ENCODE measurements at regions not wholly inside any gene's neighbourhood (a gene's known extent, or its start where the extent isn't known, plus 50 kb on each side); places are given as distances from the start of the nearest gene placed in this dataset.

DNA sequence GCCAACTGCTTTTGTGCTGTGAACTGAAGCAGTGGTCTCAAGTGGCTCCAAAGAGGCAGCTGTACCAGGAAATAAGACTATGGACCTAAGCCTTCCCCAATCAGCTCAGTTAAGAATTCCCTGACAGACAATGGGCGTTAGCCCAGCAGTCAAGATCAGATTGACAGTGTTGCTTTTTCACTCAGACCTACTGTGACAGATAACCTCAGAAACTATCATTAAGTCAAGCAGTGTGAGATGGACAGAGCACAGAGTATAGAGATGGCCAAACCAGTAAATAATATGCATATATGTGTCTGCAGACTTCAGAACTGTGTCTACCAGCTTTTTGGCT is 215.3 kb downstream of the ZFP36L2 start:
- no peak for TF ChIP-seq FOXA1 (IDR thresholded peaks at IDR 0.05)
- TF ChIP-seq, protein P1, sequence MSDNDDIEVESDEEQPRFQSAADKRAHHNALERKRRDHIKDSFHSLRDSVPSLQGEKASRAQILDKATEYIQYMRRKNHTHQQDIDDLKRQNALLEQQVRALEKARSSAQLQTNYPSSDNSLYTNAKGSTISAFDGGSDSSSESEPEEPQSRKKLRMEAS (IDR thresholded peaks at IDR 0.05), result no peak
- TF ChIP-seq, protein P2, sequence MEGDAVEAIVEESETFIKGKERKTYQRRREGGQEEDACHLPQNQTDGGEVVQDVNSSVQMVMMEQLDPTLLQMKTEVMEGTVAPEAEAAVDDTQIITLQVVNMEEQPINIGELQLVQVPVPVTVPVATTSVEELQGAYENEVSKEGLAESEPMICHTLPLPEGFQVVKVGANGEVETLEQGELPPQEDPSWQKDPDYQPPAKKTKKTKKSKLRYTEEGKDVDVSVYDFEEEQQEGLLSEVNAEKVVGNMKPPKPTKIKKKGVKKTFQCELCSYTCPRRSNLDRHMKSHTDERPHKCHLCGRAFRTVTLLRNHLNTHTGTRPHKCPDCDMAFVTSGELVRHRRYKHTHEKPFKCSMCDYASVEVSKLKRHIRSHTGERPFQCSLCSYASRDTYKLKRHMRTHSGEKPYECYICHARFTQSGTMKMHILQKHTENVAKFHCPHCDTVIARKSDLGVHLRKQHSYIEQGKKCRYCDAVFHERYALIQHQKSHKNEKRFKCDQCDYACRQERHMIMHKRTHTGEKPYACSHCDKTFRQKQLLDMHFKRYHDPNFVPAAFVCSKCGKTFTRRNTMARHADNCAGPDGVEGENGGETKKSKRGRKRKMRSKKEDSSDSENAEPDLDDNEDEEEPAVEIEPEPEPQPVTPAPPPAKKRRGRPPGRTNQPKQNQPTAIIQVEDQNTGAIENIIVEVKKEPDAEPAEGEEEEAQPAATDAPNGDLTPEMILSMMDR (IDR thresholded peaks at IDR 0.05; ENCODE audit: low read depth, low read length, missing input control), result no peak
- TF ChIP-seq JUND (IDR thresholded peaks at IDR 0.05), result no peak
- no peak for TF ChIP-seq SP1 (IDR thresholded peaks at IDR 0.05)
- TF ChIP-seq, protein P3, sequence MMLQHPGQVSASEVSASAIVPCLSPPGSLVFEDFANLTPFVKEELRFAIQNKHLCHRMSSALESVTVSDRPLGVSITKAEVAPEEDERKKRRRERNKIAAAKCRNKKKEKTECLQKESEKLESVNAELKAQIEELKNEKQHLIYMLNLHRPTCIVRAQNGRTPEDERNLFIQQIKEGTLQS (IDR thresholded peaks at IDR 0.05), result no peak
- TF ChIP-seq HNF4G (IDR thresholded peaks at IDR 0.05), result no peak
- TF ChIP-seq RAD21 (IDR thresholded peaks at IDR 0.05), result no peak
- TF ChIP-seq, protein P4, sequence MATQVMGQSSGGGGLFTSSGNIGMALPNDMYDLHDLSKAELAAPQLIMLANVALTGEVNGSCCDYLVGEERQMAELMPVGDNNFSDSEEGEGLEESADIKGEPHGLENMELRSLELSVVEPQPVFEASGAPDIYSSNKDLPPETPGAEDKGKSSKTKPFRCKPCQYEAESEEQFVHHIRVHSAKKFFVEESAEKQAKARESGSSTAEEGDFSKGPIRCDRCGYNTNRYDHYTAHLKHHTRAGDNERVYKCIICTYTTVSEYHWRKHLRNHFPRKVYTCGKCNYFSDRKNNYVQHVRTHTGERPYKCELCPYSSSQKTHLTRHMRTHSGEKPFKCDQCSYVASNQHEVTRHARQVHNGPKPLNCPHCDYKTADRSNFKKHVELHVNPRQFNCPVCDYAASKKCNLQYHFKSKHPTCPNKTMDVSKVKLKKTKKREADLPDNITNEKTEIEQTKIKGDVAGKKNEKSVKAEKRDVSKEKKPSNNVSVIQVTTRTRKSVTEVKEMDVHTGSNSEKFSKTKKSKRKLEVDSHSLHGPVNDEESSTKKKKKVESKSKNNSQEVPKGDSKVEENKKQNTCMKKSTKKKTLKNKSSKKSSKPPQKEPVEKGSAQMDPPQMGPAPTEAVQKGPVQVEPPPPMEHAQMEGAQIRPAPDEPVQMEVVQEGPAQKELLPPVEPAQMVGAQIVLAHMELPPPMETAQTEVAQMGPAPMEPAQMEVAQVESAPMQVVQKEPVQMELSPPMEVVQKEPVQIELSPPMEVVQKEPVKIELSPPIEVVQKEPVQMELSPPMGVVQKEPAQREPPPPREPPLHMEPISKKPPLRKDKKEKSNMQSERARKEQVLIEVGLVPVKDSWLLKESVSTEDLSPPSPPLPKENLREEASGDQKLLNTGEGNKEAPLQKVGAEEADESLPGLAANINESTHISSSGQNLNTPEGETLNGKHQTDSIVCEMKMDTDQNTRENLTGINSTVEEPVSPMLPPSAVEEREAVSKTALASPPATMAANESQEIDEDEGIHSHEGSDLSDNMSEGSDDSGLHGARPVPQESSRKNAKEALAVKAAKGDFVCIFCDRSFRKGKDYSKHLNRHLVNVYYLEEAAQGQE (IDR thresholded peaks at IDR 0.05), result no peak
- no peak for TF ChIP-seq GABPA (IDR thresholded peaks at IDR 0.05 in 1 of 2, conservative IDR thresholded peaks at IDR 0.05 in 1 of 2)

Measured in liver (tissue), 3 donors.